Activated CD4-positive, alpha-beta T cell treated with anti-CD3 and anti-CD28 coated beads for 36 hours (primary cell): ENCODE measurements at regions not wholly inside any gene's neighbourhood (a gene's known extent, or its start where the extent isn't known, plus 50 kb on each side); places are given as distances from the start of the nearest gene placed in this dataset.

Experiments
- ATAC-seq: fragments of 200-7000 bp; cut with Tn5 transposase; one replicate; pipeline ENCODE4 v1.10.0; 2021; ENCODE audit warnings: mild to moderate bottlenecking, moderate library complexity
- CTCF ChIA-PET: fragments of 350-600 bp; sonication (Branson Sonifier 250); formaldehyde crosslinking; loops from one replicate; lab custom pipeline; 2021; ENCODE audit warnings: antibody characterized with exemption; lab: Charles Lee
- POLR2A ChIA-PET: fragments of 350-600 bp; sonication (Branson Sonifier 250); formaldehyde crosslinking; loops from one replicate; lab custom pipeline; 2021; ENCODE audit warnings: antibody characterized with exemption, inconsistent platforms; lab: Charles Lee
- DNase-seq: peaks from one replicate; pipeline ENCODE4 v3.0.0-alpha.2; 2020
- H3K27ac Mint-ChIP-seq: one replicate; pipeline ENCODE4 v1.8.0; 2021; ENCODE audit warnings: mixed read lengths
- H3K27me3 Mint-ChIP-seq: one replicate; pipeline ENCODE4 v1.8.0; 2021; ENCODE audit warnings: mixed read lengths
- H3K36me3 Mint-ChIP-seq: one replicate; pipeline ENCODE4 v1.8.0; 2021; ENCODE audit warnings: low read depth, mixed read lengths
- H3K4me1 Mint-ChIP-seq: one replicate; pipeline ENCODE4 v1.8.0; 2021; ENCODE audit warnings: mixed read lengths
- H3K4me3 Mint-ChIP-seq: one replicate; pipeline ENCODE4 v1.8.0; 2021; ENCODE audit warnings: mild to moderate bottlenecking, moderate library complexity, mixed read lengths
- H3K9me3 Mint-ChIP-seq: one replicate; pipeline ENCODE4 v1.8.0; 2021; ENCODE audit warnings: low read depth, mixed read lengths
- intact Hi-C, 2 experiments: fragments of 100-400 bp; cut with DNase I in 1 of 2; cut with micrococcal nuclease in 1 of 2; formaldehyde crosslinking; loops; one replicate each; pipeline versions ENCODE4 v1.14.2 to v1.15.1; 2022 to 2024; cut with DNase I, micrococcal nuclease

DNA sequence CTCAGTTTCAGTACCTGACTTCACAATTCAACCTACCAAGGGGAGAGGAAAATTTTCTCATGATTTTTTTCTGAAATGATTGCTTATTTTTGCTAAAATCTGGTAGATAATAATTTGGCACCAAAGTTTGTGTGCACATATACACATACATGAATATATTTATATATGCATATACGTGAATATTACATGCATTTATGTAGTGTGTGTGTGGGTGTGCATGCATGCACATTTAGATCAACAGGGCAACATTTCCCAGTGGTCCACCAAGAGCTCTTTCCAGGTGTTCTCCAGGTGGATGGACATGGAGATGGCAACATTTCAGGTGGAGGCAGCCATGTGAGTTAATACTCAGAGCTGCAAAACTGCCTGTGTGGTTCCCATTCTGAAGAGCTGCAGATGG lies 320.9 kb downstream of the SAMD5 start:
- ChIA-PET POLR2A (no interaction called here), CTCF (interaction anchor here (1.3 kb wide), 1 partner anchor 10 kb away, joined by 4 read pairs; no protein-coding TSS in a partner anchor)
- no peak for ATAC-seq
- H3K27ac Mint-ChIP-seq = no peak overlapping the region
- H3K4me1 Mint-ChIP-seq = no peaks in the 10 kb centered on the region
- no peaks in the 10 kb centered on the region for H3K36me3 Mint-ChIP-seq
- no peak overlapping the region for H3K4me3 Mint-ChIP-seq
- H3K9me3 Mint-ChIP-seq = no peaks in the 10 kb centered on the region
- no peak for DNase-seq
- intact Hi-C loops = no loop called here
- peaks cover 5% of the 10 kb centered on the region for H3K27me3 Mint-ChIP-seq

DNA sequence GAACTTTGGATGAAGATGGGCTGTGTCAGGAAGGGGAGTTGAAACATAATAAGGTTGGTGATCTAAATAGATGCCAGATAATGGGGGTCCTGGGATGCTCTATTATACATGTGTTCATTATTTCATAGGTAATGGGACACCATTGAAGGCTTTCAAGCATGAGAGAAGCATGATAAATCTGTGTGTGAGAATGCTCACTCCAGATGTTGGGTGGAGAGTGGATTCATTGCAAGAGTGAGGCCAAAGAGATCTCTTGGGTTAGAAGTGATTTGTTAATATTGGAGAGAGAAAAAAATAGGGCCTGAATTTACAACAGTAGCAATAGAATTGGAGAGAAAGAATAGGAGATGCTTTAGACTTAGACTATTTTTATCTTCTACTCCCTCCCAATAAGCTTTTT lies 321.3 kb downstream of the SAMD5 start:
- H3K4me3 Mint-ChIP-seq = no peak overlapping the region
- no peaks in the 10 kb centered on the region for H3K9me3 Mint-ChIP-seq
- POLR2A ChIA-PET = no interaction called here
- H3K27me3 Mint-ChIP-seq = peaks cover 5% of the 10 kb centered on the region
- intact Hi-C loops = no loop called here
- CTCF ChIA-PET = no interaction called here
- H3K4me1 Mint-ChIP-seq = no peaks in the 10 kb centered on the region
- H3K36me3 Mint-ChIP-seq = no peaks in the 10 kb centered on the region
- DNase-seq (no peak), ATAC-seq (no peak)
- H3K27ac Mint-ChIP-seq = no peak overlapping the region

DNA sequence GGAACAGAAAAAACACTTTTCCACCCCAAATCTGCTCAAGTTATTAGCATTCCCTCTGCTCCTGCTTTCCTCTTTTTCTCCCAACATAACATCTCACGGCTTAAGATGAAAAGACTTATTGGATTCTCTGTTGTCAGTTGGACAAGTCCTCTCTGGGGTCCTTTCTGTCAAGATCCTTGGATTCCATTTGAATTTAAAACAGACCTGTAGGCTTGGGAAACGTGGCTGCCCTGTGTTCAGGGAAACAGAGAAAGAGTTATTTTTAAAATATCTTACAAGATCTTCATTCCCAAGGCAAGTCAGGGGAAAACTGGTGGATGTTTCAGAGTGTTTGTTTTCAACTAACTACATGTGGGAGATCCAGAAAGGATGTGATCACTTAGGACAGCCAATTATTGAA lies 322.9 kb downstream of the SAMD5 start:
- DNase-seq (no peak), ATAC-seq (no peak)
- Mint-ChIP-seq H3K27me3 (peaks cover 9% of the 10 kb centered on the region), H3K4me1 (no peaks in the 10 kb centered on the region), H3K27ac (no peak overlapping the region), H3K9me3 (no peaks in the 10 kb centered on the region), H3K4me3 (no peak overlapping the region), H3K36me3 (no peaks in the 10 kb centered on the region)
- ChIA-PET CTCF (no interaction called here), POLR2A (no interaction called here)
- intact Hi-C loops = no loop called here

GRCh38 chr6:147833607-147834006 lies 325.1 kb downstream of the SAMD5 start:
- CTCF ChIA-PET = no interaction called here
- Mint-ChIP-seq H3K4me1 (no peaks in the 10 kb centered on the region), H3K36me3 (no peaks in the 10 kb centered on the region), H3K27me3 (peaks cover 9% of the 10 kb centered on the region), H3K9me3 (no peaks in the 10 kb centered on the region), H3K4me3 (no peak overlapping the region), H3K27ac (no peak overlapping the region)
- intact Hi-C loops = no loop called here
- DNase-seq = no peak
- POLR2A ChIA-PET = no interaction called here
- no peak for ATAC-seq

GRCh38 chr6:147834084-147834776 lies 325.7 kb downstream of the SAMD5 start:
- CTCF ChIA-PET = no interaction called here
- Mint-ChIP-seq H3K27ac (no peak overlapping the region), H3K4me3 (no peak overlapping the region), H3K4me1 (no peaks in the 10 kb centered on the region), H3K9me3 (no peaks in the 10 kb centered on the region), H3K27me3 (peaks cover 9% of the 10 kb centered on the region), H3K36me3 (no peaks in the 10 kb centered on the region)
- intact Hi-C loops = no loop called here
- ATAC-seq (no peak), DNase-seq (no peak)
- POLR2A ChIA-PET = no interaction called here

DNA sequence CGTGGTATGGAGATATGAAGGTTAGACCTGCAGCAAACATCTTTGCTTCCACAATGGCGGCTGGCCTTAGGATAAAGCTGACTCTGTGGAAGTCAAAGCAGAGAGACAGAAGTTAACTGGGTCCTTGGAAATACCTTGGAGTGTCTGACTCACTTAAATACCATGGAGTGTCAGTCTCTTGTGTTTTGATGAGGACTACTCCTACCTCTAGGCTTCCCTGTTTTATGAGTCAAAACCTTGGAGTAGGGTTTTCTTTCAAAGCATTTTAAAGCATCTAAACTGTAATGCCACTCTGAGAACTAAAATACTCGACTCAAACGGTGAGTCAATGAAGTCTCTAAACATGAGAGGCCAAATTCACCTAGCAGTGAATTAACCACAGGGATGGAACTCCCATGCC lies 329.1 kb downstream of the SAMD5 start:
- DNase-seq (no peak), ATAC-seq (no peak)
- no peak overlapping the region for H3K4me3 Mint-ChIP-seq
- peaks cover 5% of the 10 kb centered on the region for H3K27me3 Mint-ChIP-seq
- POLR2A ChIA-PET = no interaction called here
- no peaks in the 10 kb centered on the region for H3K4me1 Mint-ChIP-seq
- CTCF ChIA-PET = no interaction called here
- no peaks in the 10 kb centered on the region for H3K9me3 Mint-ChIP-seq
- intact Hi-C loops = no loop called here
- H3K36me3 Mint-ChIP-seq = no peaks in the 10 kb centered on the region
- no peak overlapping the region for H3K27ac Mint-ChIP-seq

DNA sequence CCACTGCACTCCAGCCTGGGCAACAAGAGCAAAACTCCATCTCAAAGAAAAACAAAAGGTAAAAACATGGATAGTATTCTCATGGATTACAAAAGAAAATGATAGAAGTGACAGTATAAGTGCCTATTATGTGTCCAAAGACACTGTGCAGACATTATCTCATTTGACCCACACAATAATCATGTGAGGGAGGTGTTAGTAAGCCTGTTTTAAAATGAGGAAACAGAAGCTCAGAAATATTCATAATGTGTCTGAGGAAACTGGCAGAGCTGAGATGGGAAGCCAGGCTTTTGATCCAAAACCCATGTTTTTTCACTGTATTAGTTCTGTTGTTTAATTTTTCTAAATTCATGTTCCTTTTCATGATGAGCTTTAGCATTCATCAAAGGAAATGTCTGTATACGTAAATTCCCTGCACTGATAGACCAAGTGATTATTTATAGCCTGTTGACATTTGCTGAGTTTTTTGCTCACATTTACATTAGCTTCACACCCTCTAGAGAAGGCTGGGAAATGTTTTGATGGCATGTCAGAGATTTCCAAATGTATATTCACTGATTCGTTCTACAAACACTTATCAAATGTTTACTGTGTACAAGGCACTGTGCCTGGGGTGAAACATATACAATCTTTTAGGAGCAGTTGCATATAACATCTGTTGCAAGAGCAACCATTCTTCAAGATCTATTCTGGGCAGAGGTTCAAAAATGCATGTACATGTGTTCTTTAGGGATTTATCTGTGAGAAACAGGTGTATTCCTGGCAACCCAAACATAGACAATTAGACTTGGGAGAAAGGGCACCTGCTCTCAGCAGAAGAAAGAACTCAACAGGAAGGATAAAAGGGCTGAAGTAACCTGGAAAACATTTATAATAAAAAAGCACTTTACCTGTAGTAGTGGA lies 331.5 kb downstream of the SAMD5 start:
- H3K9me3 Mint-ChIP-seq = peaks cover 3% of the 10 kb centered on the region
- H3K4me3 Mint-ChIP-seq = no peak overlapping the region
- no peaks in the 10 kb centered on the region for H3K4me1 Mint-ChIP-seq
- CTCF ChIA-PET = interaction anchor here (1.4 kb wide), 1 partner anchor 11 kb away, joined by 4 read pairs; no protein-coding TSS in a partner anchor
- POLR2A ChIA-PET = no interaction called here
- DNase-seq (no peak), ATAC-seq (no peak)
- no peak overlapping the region for H3K27ac Mint-ChIP-seq
- peaks cover 4% of the 10 kb centered on the region for H3K27me3 Mint-ChIP-seq
- no peaks in the 10 kb centered on the region for H3K36me3 Mint-ChIP-seq
- intact Hi-C loops = no loop called here

DNA sequence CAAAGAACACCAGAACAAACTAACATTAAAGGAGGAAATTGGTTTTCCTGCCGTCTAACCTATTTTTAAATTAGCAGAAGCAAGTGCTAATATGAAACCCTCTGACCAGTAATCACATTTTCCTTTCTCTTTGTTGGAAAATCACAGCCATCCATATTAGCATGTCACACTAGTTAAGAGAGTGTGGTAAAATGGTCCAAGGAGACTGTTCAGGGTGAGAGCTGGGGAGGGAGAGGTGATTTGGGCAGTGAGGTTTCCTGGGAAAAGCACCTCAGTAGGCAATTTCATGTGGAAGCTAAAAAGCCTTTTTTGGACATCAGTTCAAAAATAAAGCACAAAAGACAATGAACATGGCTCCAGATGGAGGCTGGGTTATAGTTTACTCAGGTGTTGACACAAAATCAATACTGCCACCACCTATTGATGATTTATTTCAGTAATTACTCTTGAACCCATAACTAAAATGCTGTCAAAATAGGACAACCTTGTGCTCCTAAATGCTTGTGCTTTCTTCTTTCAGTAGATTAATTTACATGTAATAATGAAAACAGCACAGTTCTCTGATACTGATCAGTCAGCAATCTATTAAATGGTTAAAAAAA lies 333.2 kb downstream of the SAMD5 start:
- intact Hi-C loops = no loop called here
- no peak for DNase-seq
- no peaks in the 10 kb centered on the region for H3K4me1 Mint-ChIP-seq
- peaks cover 3% of the 10 kb centered on the region for H3K9me3 Mint-ChIP-seq
- H3K27me3 Mint-ChIP-seq = no peaks in the 10 kb centered on the region
- CTCF ChIA-PET = no interaction called here
- no peak overlapping the region for H3K27ac Mint-ChIP-seq
- POLR2A ChIA-PET = interaction anchor here (0.6 kb wide), 1 partner anchor 16 kb away, joined by 3 read pairs; no protein-coding TSS in a partner anchor
- no peaks in the 10 kb centered on the region for H3K36me3 Mint-ChIP-seq
- no peak overlapping the region for H3K4me3 Mint-ChIP-seq
- no peak for ATAC-seq

DNA sequence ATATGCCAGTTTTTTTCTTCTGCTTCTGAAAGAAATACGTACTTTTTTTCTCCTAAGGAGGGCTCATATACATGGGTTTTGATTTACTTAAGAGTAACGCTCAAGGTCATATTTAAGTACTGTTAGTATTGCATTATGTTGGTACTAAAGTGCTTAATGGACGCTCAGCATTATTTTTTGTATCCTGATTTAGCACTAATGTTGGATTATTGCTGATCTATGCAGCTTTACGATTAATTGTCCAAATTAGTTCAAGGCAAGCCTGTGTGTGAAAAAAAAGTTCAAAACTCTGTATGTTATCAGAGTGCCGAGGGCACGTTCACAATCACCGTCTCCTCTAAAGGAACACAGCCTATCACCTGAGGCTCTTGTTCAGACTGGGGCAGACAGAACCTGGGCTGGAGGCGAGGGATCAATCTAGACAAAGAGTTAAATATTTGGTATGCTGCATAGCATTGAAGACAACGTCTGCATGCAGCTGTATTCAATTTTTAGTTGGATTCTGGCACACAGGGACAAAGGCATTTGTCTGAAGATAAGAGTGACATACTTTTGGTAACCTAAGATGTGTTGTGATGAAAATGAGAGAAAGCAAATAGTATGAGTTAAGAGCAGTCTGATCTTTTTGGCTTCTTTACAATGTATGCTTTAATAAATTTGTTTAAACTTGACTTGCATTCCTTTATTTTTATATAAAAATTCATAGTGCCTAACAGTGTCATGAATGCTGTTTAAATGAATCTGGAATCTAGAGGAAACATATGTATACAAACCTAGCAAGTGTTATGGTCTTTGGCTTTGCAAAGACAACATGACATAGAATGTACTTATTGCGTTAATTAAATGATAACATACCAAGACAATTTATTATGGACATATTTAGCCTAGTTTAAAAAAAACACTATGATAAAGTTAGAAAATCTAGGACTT lies 341.2 kb downstream of the SAMD5 start:
- POLR2A ChIA-PET = no interaction called here
- intact Hi-C loops = no loop called here
- no peak overlapping the region for H3K4me3 Mint-ChIP-seq
- H3K36me3 Mint-ChIP-seq = no peaks in the 10 kb centered on the region
- no peak for DNase-seq
- no peak overlapping the region for H3K27ac Mint-ChIP-seq
- no peaks in the 10 kb centered on the region for H3K4me1 Mint-ChIP-seq
- ATAC-seq = no peak
- peaks cover 5% of the 10 kb centered on the region for H3K27me3 Mint-ChIP-seq
- CTCF ChIA-PET = no interaction called here
- peaks cover under 1% of the 10 kb centered on the region for H3K9me3 Mint-ChIP-seq

- Mint-ChIP-seq H3K9me3 (no peaks in the 10 kb centered on the region), H3K4me3 (no peak overlapping the region), H3K27ac (no peak overlapping the region), H3K4me1 (no peaks in the 10 kb centered on the region), H3K27me3 (peaks cover 5% of the 10 kb centered on the region), H3K36me3 (no peaks in the 10 kb centered on the region)
- intact Hi-C loops = no loop called here
- no peak for ATAC-seq
- ChIA-PET POLR2A (no interaction called here), CTCF (interaction anchor here (0.8 kb wide), 2 partner anchors 13 to 16 kb away, joined by 3 to 4 read pairs; no protein-coding TSS in a partner anchor)
- no peak for DNase-seq
These were observed 344.3 kb downstream of the SAMD5 start for GRCh38 chr6:147852772-147853171.

- Mint-ChIP-seq H3K36me3 (no peaks in the 10 kb centered on the region), H3K27ac (no peak overlapping the region), H3K9me3 (no peaks in the 10 kb centered on the region), H3K27me3 (peaks cover 5% of the 10 kb centered on the region), H3K4me1 (no peaks in the 10 kb centered on the region), H3K4me3 (no peak overlapping the region)
- POLR2A ChIA-PET = no interaction called here
- no peak for DNase-seq
- intact Hi-C loops = no loop called here
- ATAC-seq = no peak
- CTCF ChIA-PET = interaction anchor here (0.8 kb wide), 1 partner anchor 17 kb away, joined by 4 read pairs; no protein-coding TSS in a partner anchor
These were observed 345.1 kb downstream of the SAMD5 start for GRCh38 chr6:147853574-147853973.
